ENCODE measurements at regions not wholly inside any gene's neighbourhood (a gene's known extent, or its start where the extent isn't known, plus 50 kb on each side); places are given as distances from the start of the nearest gene placed in this dataset.

DNA sequence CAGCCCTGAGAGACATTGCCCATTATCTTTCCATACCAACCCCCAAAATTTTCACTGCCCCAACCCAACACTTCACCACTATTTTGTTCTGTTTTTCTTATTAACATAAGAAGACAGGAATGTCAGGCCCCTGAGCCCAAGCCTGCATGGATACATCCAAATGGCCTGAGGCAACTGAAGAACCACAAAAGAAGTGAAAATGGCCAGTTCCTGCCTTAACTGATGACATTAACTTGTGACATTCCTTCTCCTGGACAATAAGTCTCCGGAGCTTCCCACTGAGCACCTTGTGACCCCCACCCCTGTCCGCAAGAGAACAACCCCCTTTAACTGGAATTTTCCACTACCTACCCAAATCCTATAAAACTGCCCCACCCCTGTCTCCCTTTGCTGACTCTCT lies 1076.4 kb upstream of the GHITM start:
- H3K4me3 ChIP-seq (ENCODE audit: low read depth, low read length): no peak overlapping the region
- DNase-seq: no peak
- H3K36me3 ChIP-seq (ENCODE audit: control insufficient read depth in 1 of 2, insufficient read depth in 2 of 2, low read length in 2 of 2): no peaks in the 10 kb centered on the region
- no peak overlapping the region for H2BK5ac ChIP-seq (ENCODE audit: low read depth, low read length, poor library complexity)
- H4K91ac ChIP-seq (ENCODE audit: low read depth, low read length): no peak overlapping the region
- no peak overlapping the region for H2BK120ac ChIP-seq (ENCODE audit: insufficient read depth, low read length, poor library complexity)
- H3K18ac ChIP-seq (ENCODE audit: low read length): no peak overlapping the region
- no peak overlapping the region for H3K9ac ChIP-seq (ENCODE audit: low read length)
- H3K27ac ChIP-seq (ENCODE audit: low read depth, low read length): no peak overlapping the region
- no peaks in the 10 kb centered on the region for H3K4me1 ChIP-seq (ENCODE audit: control insufficient read depth in 1 of 2, insufficient read depth in 2 of 2, low read length in 2 of 2)
- H2BK12ac ChIP-seq (ENCODE audit: low read length): no peak overlapping the region
- H3K4ac ChIP-seq (ENCODE audit: low read depth, low read length): no peak overlapping the region
- H2AFZ ChIP-seq (ENCODE audit: insufficient read depth, low read length, poor library complexity): no peak overlapping the region
- no peaks in the 10 kb centered on the region for H3K9me3 ChIP-seq (ENCODE audit: insufficient read depth, low read depth, low read length)
- no peaks in the 10 kb centered on the region for H3K79me1 ChIP-seq (ENCODE audit: low read length)
- H3K23ac ChIP-seq (ENCODE audit: low read length): no peak overlapping the region
- no peaks in the 10 kb centered on the region for H3K27me3 ChIP-seq (ENCODE audit: insufficient read depth, low read length)
- H3K4me2 ChIP-seq (ENCODE audit: low read length): no peak overlapping the region
- H2AK5ac ChIP-seq (ENCODE audit: low read length): no peak overlapping the region
- no peak overlapping the region for H4K8ac ChIP-seq (ENCODE audit: low read depth, low read length)
- no peak overlapping the region for H3K14ac ChIP-seq (ENCODE audit: low read length)
- no peak overlapping the region for H4K12ac ChIP-seq (ENCODE audit: low read depth, low read length)
- H3K79me2 ChIP-seq (ENCODE audit: control insufficient read depth, insufficient read depth, low read length, poor library complexity): no peaks in the 10 kb centered on the region
- WGBS (ENCODE audit: extremely low coverage, insufficient coverage, insufficient read length): no CpG with 5 or more reads among the region's 2 CpGs

DNA sequence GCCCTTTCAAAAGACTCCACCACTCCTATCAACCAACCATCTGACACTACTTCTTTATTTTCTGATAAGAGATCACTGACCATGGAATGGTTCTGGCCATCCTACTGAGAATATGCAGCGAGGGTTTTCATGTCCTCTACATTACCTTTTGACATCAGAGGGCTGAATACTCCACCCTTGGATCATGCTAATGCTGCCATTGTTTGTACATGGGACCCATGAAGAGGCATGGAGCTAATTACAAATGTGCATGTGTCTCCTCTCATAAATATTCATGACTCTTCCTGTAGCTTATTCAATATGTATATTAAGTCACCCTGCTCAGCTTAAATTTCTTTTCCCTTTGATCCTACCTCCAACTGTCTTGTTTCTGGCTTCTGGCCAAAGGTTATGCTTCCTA lies 1065.8 kb upstream of the GHITM start:
- Histone ChIP-seq H3K9me3 (ENCODE audit: insufficient read depth, low read depth, low read length) (no peaks in the 10 kb centered on the region), H3K27me3 (ENCODE audit: insufficient read depth, low read length) (no peaks in the 10 kb centered on the region), H3K4ac (ENCODE audit: low read depth, low read length) (no peak overlapping the region), H3K4me3 (ENCODE audit: low read depth, low read length) (no peak overlapping the region), H4K91ac (ENCODE audit: low read depth, low read length) (no peak overlapping the region), H3K9ac (ENCODE audit: low read length) (no peak overlapping the region), H4K8ac (ENCODE audit: low read depth, low read length) (no peak overlapping the region), H3K36me3 (ENCODE audit: control insufficient read depth in 1 of 2, insufficient read depth in 2 of 2, low read length in 2 of 2) (no peaks in the 10 kb centered on the region), H3K27ac (ENCODE audit: low read depth, low read length) (no peak overlapping the region), H2BK5ac (ENCODE audit: low read depth, low read length, poor library complexity) (no peak overlapping the region), H3K14ac (ENCODE audit: low read length) (no peak overlapping the region), H2AK5ac (ENCODE audit: low read length) (no peak overlapping the region), H3K4me2 (ENCODE audit: low read length) (no peak overlapping the region), H4K12ac (ENCODE audit: low read depth, low read length) (no peak overlapping the region), H3K18ac (ENCODE audit: low read length) (no peak overlapping the region), H2AFZ (ENCODE audit: insufficient read depth, low read length, poor library complexity) (no peak overlapping the region), H3K79me2 (ENCODE audit: control insufficient read depth, insufficient read depth, low read length, poor library complexity) (no peaks in the 10 kb centered on the region), H2BK120ac (ENCODE audit: insufficient read depth, low read length, poor library complexity) (no peak overlapping the region), H3K79me1 (ENCODE audit: low read length) (no peaks in the 10 kb centered on the region), H3K4me1 (ENCODE audit: control insufficient read depth in 1 of 2, insufficient read depth in 2 of 2, low read length in 2 of 2) (no peaks in the 10 kb centered on the region), H2BK12ac (ENCODE audit: low read length) (no peak overlapping the region), H3K23ac (ENCODE audit: low read length) (no peak overlapping the region)
- no peak for DNase-seq
- no CpG with 5 or more reads among the region's 1 CpG for WGBS (ENCODE audit: extremely low coverage, insufficient coverage, insufficient read length)

DNA sequence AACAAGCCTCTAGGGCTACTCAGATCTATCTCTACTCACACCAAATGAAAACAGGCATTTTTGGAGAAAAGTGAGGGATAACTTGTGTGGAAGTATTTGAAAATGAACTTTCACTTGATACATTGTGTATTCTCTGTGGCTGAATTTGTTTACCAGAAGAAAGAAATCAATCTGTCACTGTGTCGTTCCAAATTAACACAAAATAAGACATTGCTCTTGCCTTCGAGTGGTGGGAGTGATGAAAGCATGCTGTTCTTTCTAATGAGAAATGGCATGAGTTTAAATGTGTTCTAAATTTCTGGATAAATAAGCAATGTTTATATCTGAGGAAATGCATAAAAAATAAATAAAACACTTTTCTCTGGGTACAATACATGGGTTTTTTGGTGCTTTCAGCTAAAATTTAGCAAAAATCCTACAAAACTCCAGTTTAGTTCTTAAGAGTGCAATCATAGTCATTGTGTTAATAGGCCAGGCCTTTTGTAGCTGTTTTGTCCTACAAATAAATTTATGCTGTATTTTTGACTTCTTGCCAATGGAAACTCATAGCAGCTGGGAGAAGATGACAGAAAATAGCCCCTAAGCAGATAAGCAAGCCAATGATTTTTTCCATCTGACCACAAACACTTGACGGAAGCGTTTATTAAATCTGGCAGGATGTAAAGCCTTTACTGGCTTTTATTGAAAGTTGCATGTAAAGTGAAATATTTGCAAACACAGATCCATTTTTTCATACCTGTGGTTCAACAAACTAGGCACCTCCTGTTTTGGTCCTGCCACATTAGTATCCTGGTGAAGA lies 1064.1 kb upstream of the GHITM start:
- H2AFZ ChIP-seq (ENCODE audit: insufficient read depth, low read length, poor library complexity): no peak overlapping the region
- DNase-seq: no peak
- no CpG with 5 or more reads among the region's 4 CpGs for WGBS (ENCODE audit: extremely low coverage, insufficient coverage, insufficient read length)

DNA sequence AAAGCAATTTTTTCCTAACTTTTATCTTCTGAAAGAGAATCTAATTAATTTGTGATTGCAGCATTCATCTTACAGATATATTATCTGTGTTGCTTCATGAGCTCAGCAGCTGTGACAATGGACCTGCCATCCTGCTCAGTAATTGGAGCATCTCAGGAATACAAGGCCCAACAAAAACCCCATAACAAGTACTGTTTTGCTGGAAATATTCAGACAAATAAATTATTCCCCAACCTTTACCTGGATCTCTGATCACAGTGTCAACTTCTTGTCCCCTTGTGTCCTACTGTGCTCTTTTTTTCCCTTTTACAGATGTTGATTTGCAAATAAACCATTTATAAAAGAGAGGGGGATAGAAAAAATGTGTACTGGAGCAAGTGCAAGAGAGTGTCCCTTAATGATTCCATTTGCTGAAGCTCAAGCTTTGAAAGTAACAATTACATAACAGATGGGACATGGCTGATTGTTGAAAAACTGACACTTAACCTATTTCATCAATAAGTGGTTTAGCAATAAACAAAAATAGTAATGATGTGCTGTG lies 1063.4 kb upstream of the GHITM start:
- no peaks in the 10 kb centered on the region for H3K79me2 ChIP-seq (ENCODE audit: control insufficient read depth, insufficient read depth, low read length, poor library complexity)
- H3K36me3 ChIP-seq (ENCODE audit: control insufficient read depth in 1 of 2, insufficient read depth in 2 of 2, low read length in 2 of 2): no peaks in the 10 kb centered on the region
- no peaks in the 10 kb centered on the region for H3K9me3 ChIP-seq (ENCODE audit: insufficient read depth, low read depth, low read length)
- H3K4ac ChIP-seq (ENCODE audit: low read depth, low read length): no peak overlapping the region
- H3K27me3 ChIP-seq (ENCODE audit: insufficient read depth, low read length): no peaks in the 10 kb centered on the region
- H3K23ac ChIP-seq (ENCODE audit: low read length): no peak overlapping the region
- H3K4me2 ChIP-seq (ENCODE audit: low read length): no peak overlapping the region
- H3K4me1 ChIP-seq (ENCODE audit: control insufficient read depth in 1 of 2, insufficient read depth in 2 of 2, low read length in 2 of 2): peaks cover 0 to 2% of the 10 kb centered on the region in 2 experiments
- H3K27ac ChIP-seq (ENCODE audit: low read depth, low read length): no peak overlapping the region
- H4K8ac ChIP-seq (ENCODE audit: low read depth, low read length): no peak overlapping the region
- no peak overlapping the region for H2BK12ac ChIP-seq (ENCODE audit: low read length)
- no peak overlapping the region for H2AK5ac ChIP-seq (ENCODE audit: low read length)
- H3K14ac ChIP-seq (ENCODE audit: low read length): no peak overlapping the region
- no peak overlapping the region for H3K18ac ChIP-seq (ENCODE audit: low read length)
- H3K9ac ChIP-seq (ENCODE audit: low read length): no peak overlapping the region
- H4K91ac ChIP-seq (ENCODE audit: low read depth, low read length): no peak overlapping the region
- H3K79me1 ChIP-seq (ENCODE audit: low read length): no peaks in the 10 kb centered on the region
- H2BK120ac ChIP-seq (ENCODE audit: insufficient read depth, low read length, poor library complexity): no peak overlapping the region
- no peak overlapping the region for H2AFZ ChIP-seq (ENCODE audit: insufficient read depth, low read length, poor library complexity)
- no peak for DNase-seq
- no peak overlapping the region for H2BK5ac ChIP-seq (ENCODE audit: low read depth, low read length, poor library complexity)
- H4K12ac ChIP-seq (ENCODE audit: low read depth, low read length): no peak overlapping the region
- H3K4me3 ChIP-seq (ENCODE audit: low read depth, low read length): no peak overlapping the region

More for the DNA sequence above, 1064.1 kb upstream of the GHITM start:
- Histone ChIP-seq H3K14ac (ENCODE audit: low read length) (no peak overlapping the region), H4K8ac (ENCODE audit: low read depth, low read length) (no peak overlapping the region), H3K9ac (ENCODE audit: low read length) (no peak overlapping the region), H3K27me3 (ENCODE audit: insufficient read depth, low read length) (no peaks in the 10 kb centered on the region), H3K79me2 (ENCODE audit: control insufficient read depth, insufficient read depth, low read length, poor library complexity) (no peaks in the 10 kb centered on the region), H3K4me3 (ENCODE audit: low read depth, low read length) (no peak overlapping the region), H3K36me3 (ENCODE audit: control insufficient read depth in 1 of 2, insufficient read depth in 2 of 2, low read length in 2 of 2) (no peaks in the 10 kb centered on the region), H2BK5ac (ENCODE audit: low read depth, low read length, poor library complexity) (no peak overlapping the region), H3K4me1 (ENCODE audit: control insufficient read depth in 1 of 2, insufficient read depth in 2 of 2, low read length in 2 of 2) (peaks cover 0 to 2% of the 10 kb centered on the region in 2 experiments), H3K23ac (ENCODE audit: low read length) (no peak overlapping the region), H4K91ac (ENCODE audit: low read depth, low read length) (no peak overlapping the region), H3K79me1 (ENCODE audit: low read length) (no peaks in the 10 kb centered on the region), H2AK5ac (ENCODE audit: low read length) (no peak overlapping the region), H2BK120ac (ENCODE audit: insufficient read depth, low read length, poor library complexity) (no peak overlapping the region), H2BK12ac (ENCODE audit: low read length) (no peak overlapping the region), H3K4ac (ENCODE audit: low read depth, low read length) (no peak overlapping the region), H3K4me2 (ENCODE audit: low read length) (no peak overlapping the region), H3K18ac (ENCODE audit: low read length) (no peak overlapping the region), H3K27ac (ENCODE audit: low read depth, low read length) (no peak overlapping the region), H3K9me3 (ENCODE audit: insufficient read depth, low read depth, low read length) (no peaks in the 10 kb centered on the region), H4K12ac (ENCODE audit: low read depth, low read length) (no peak overlapping the region)
